ENCODE measurements at regions not wholly inside any gene's neighbourhood (a gene's known extent, or its start where the extent isn't known, plus 50 kb on each side); places are given as distances from the start of the nearest gene placed in this dataset.

GRCh38 chr2:157056200-157056676 lies 201.3 kb upstream of the GALNT5 start:
- DNase-seq: peak; percentile 7 to 13

- DNase-seq: no peak
These were observed 199.3 kb upstream of the GALNT5 start for GRCh38 chr2:157058161-157058560.

DNA sequence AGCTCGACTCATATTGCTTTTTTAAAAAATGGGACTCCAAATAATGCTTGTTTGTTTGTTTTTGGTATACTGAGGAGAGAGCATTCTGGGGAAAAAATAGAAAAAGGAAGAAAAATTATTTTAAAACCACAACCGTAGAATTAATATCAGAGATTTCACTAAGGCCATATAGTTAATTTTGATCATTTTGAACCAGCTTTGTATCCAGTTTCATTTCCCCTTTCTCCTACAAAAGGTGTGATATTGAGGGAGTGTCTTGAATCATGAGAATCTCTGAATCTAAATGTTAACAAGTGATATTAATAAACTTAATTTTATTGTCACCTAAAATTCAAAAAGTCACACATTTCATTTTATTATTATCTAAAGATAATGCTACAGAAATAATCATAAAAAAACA lies 198.5 kb upstream of the GALNT5 start:
- no peak for DNase-seq

DNA sequence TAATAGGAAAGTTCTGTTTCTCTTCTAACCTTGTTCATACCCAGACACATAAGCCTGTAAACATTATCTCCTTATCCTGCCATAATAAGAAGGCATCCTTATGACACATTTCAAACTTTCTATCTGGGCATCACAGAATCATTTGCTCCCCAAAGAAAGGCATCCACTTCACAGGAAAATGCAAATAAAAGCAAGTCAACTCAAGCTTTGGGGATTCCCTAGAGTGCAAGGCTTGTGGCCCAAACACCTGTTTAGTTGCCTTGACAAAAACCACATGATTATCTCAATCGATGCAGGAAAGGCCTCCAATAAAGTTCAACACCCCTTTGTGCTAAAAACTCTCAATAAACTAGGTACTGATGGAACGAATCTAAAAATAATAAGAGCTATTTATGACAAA lies 195.7 kb upstream of the GALNT5 start:
- DNase-seq: no peak

GRCh38 chr2:157067562-157067961 lies 189.9 kb upstream of the GALNT5 start:
- no peak for DNase-seq

GRCh38 chr2:157068237-157068636 lies 189.3 kb upstream of the GALNT5 start:
- no peak for DNase-seq

DNA sequence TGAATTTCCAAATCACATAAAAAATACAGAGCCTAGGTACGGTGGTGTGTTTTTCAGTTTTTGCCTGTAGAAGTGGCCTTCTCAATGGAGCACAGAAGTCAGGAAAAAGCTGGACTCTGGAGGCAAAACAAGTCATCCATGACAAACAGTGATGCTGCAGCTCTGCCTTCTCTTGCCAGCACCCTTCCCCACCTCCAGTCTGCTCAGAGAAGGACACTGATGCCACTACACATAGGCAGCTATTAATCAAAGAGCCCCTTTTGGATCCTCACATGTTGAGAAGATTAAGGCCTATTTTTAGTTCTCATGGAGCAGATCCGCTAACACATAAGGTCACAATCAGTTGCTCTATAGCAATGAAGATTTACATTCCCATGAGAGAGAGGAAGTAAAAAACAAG lies 181.6 kb upstream of the GALNT5 start:
- DNase-seq: no peak

GRCh38 chr2:157076526-157077161 lies 180.9 kb upstream of the GALNT5 start:
- no peak for DNase-seq

- no peak for DNase-seq
These were observed 179.7 kb upstream of the GALNT5 start for GRCh38 chr2:157077753-157078350.

DNA sequence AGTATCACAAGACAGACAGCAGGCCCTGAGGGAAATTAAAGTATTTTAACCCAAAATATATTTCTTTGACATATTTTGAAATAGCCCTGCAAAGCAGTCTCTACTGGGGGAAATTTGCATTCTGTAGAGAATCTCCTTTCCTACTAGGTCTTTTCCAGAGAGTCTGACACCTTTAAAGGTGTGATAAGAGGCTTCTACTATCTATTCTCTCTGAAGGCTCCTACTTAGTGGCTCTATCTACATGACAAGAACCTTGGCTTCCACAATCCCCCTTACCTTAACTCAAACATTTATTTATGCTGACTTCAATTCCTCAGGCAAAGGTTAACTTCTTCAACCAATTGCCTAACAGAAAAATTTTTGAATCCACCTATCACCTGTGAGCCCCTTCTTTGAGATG lies 174.6 kb upstream of the GALNT5 start:
- DNase-seq: no peak

- DNase-seq: no peak
These were observed 172.0 kb upstream of the GALNT5 start for GRCh38 chr2:157085522-157085921.

DNA sequence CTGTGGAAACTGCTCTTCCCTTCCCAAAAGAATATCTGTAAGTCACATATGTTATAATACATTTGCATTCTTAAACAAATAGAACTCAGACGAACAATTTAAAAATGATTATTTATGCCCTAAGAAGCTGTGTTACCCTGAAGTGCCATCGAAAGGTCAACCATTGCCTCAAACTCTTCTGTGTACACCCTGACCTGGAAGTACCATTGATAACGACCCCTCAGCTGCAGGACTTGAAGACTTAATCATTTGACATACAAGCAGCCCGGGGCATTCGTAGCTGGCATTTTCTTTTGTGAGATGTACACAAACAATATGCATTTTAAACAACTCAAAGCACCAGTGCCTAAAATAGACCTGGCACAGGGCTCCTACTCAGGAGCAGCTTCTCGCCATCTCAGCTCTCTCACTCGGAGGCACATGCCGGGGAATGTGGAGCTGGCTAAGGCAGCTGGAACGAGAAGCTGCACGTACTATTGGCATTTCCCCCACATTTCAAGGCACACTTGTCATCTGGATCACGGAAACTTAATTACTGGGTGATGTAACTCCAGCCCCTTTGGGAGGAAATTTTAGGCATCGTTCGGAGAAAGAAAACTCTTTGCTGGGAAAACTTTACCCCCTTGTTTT lies 170.0 kb upstream of the GALNT5 start:
- peak; percentile 4 to 11 for DNase-seq

DNA sequence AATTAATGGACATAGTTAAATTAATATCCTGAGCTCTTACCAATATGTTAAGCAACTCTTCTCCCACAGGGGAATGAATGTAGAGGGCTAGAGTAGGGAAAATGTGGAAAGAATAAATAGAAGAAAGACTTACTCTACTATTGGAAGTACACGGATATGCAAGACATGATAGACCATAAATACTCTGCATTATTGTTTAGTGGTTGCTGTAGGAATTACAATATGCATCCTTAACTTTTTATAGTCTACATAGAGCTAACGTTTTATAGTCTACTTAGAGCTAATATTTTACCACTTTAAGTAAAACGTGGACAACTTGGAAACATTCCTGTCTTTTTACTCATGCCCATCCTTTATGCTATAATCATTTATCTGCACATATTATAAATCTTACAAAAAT lies 163.8 kb upstream of the GALNT5 start:
- DNase-seq: no peak

DNA sequence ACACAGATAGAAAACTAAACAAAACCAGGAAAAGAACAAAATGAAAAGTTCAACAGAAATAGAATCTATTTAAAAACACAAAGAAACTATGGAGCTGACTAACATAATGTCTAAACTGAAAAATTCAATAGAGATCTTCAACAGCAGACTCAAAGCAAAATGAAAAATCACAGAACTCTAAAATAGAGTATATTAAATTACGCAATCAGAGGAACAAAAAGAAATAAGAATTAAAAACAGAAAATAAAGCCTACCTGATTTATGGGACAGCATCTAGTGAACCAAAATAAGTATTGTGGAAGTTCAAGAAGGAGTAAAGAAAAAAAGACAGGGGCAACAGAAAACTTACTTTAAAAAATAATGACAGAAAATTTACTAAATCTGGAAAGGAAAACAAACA lies 152.1 kb upstream of the GALNT5 start:
- DNase-seq: no peak

GRCh38 chr2:157106950-157107349 lies 150.6 kb upstream of the GALNT5 start:
- no peak for DNase-seq

DNA sequence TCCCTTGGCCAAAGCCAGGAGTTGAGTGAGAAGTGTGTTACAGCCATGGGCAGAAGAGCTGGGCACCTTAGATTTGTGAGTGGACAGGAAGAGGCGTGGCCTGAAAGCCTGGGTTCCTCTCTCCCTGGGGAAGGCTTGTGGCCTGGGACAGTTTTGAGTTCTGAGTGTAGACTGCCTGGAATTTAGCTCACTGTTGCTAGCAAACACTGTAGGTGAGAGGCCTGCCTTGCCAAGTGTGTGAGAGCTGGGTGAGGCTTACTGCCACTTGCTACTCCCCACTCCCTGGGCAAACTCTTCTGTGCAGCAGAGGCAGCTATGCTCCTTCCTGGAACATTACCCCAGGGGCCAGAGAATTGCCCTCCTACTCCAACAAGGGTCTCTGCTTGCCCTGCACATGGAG lies 150.0 kb upstream of the GALNT5 start:
- DNase-seq: no peak

GRCh38 chr2:157107877-157108276 lies 149.6 kb upstream of the GALNT5 start:
- DNase-seq: no peak

- DNase-seq: no peak
These were observed 134.7 kb upstream of the GALNT5 start for GRCh38 chr2:157122776-157123175.

GRCh38 chr2:157124731-157125130 lies 132.8 kb upstream of the GALNT5 start:
- no peak for DNase-seq

DNA sequence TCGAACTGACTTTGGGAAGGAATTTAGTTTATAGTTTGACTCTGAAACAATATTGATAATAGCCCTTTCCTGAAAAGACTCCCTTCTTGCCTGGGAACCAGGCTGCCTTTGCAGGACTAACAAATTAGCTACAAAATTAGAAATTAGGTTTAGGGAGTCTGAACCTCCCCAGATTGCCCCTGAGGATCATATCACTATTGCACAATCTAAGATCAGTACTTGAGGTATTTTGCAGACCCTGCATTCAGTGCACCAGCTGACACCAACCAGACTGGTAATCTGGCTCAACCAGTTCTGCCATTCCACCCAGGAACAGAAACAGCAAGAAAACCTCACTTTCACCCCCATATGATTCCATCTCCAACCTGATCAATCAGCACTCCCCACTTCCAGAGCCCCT lies 131.8 kb upstream of the GALNT5 start:
- no peak for DNase-seq

DNA sequence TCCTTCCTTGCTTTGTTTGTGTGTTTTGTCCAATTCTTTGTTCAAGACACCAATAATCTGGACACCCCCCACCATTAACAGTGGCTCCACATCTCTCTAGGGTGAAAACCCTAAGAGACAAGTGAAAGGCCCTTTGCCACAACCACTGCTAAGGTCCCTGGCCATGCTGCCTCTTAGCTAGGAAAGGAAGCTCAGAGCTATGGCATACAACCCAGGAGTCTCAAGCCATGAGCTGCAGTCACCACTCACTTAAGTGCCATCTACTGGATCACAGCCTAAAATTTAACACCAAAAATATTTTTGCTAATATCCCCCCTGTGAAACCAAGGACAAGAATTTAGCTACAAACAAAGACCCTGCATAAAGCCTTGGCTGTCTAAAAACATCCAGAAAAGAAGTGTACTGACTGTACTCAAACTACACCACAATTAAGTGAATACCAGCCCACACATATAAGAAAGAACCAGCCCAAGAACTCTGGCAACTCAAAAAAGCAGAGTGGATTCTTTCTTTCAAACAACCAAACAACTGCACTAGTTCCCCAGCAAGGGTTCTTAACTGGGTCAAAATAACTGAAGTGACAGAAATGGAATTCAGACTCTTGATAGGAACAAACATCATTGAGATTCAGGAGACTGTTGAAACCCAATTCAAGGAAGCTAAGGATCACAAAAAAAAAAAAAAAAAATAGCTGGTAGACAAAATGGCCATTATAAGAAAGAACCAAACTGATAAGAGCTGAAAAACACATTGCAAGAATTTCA lies 130.1 kb upstream of the GALNT5 start:
- no peak for DNase-seq

DNA sequence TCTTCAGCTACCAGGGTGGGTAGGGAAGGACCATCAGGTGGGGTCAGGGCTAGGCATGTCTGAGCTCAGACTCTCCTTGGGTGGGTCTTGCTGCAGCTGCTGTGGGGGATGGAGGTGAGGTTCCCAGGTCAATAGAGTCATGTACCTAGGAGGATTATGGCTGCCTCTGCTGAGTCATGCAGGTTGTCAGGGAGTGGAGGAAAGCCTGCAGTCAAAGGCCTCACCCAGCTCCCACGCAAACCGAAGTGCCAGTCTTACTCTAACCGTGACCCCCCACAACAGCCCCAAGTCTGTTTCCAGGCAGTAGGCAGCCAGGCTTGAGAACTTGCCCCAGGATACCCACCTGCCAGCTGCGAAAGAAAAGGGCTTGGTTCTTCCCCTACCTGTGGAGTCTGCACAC lies 113.6 kb upstream of the GALNT5 start:
- no peak for DNase-seq

- peak in 1 of 2 donors; percentile 15 for DNase-seq
These were observed 108.2 kb upstream of the GALNT5 start for GRCh38 chr2:157149270-157149669.
